SK-N-SH treated with all-trans-retinoic acid at 6 μM for 48 hours (cell line): ENCODE measurements at regions not wholly inside any gene's neighbourhood (a gene's known extent, or its start where the extent isn't known, plus 50 kb on each side); places are given as distances from the start of the nearest gene placed in this dataset.

Source experiments
- ATAC-seq: fragments of 200-7000 bp; cut with Tn5 transposase; 3 replicates; pipeline ENCODE4 v1.9.1; 2020; ENCODE audit warnings: mild to moderate bottlenecking, moderate library complexity
- ARNTL ChIP-seq: fragments of 450-650 bp; formaldehyde crosslinking; IDR thresholded peaks from 2 replicates; pipeline ENCODE4 v1.5.0; 2020; ENCODE audit warnings: low read depth, mild to moderate bottlenecking, moderate library complexity, borderline replicate concordance
- BACH2 ChIP-seq: fragments of 250-450 bp; sonication (Bioruptor Pico); IDR thresholded peaks from 2 replicates; pipeline ENCODE4 v1.9.0; 2021; ENCODE audit warnings: mild to moderate bottlenecking, borderline replicate concordance
- CREB5 ChIP-seq: fragments of 250-450 bp; sonication (Bioruptor Pico); IDR thresholded peaks from 2 replicates; pipeline ENCODE4 v1.5.1; 2020; ENCODE audit warnings: low read depth, mild to moderate bottlenecking, moderate library complexity
- CSDC2 ChIP-seq: fragments of 250-450 bp; sonication (Bioruptor Pico); IDR thresholded peaks from 2 replicates; pipeline ENCODE4 v1.5.0; 2020; ENCODE audit warnings: mild to moderate bottlenecking, moderate library complexity
- ESRRG ChIP-seq: fragments of 250-450 bp; sonication (Bioruptor Pico); IDR thresholded peaks from 2 replicates; pipeline ENCODE4 v1.6.1; 2021; ENCODE audit warnings: mild to moderate bottlenecking
- GLIS3 ChIP-seq: fragments of 250-450 bp; sonication (Bioruptor Pico); IDR thresholded peaks from 2 replicates; pipeline ENCODE4 v1.5.0; 2020; ENCODE audit warnings: mild to moderate bottlenecking, moderate library complexity
- ISL1 ChIP-seq: fragments of 250-450 bp; sonication (Bioruptor Pico); IDR thresholded peaks from 2 replicates; pipeline ENCODE4 v2.1.2; 2022; ENCODE audit warnings: mild to moderate bottlenecking, moderate library complexity
- OSR1 ChIP-seq: fragments of 250-450 bp; sonication (Bioruptor Pico); IDR thresholded peaks from 2 replicates; pipeline ENCODE4 v1.8.0; 2022; ENCODE audit warnings: moderate library complexity, mild to moderate bottlenecking, inconsistent platforms
- POU6F1 ChIP-seq: fragments of 250-450 bp; sonication (Bioruptor Pico); IDR thresholded peaks from 2 replicates; pipeline ENCODE4 v1.8.0; 2021; ENCODE audit warnings: low read depth, mild to moderate bottlenecking, moderate library complexity, borderline replicate concordance
- PPARA ChIP-seq: fragments of 250-450 bp; sonication (Bioruptor Pico); IDR thresholded peaks from 2 replicates; pipeline ENCODE4 v1.5.0; 2020; ENCODE audit warnings: mild to moderate bottlenecking, borderline replicate concordance
- RARB ChIP-seq: fragments of 250-450 bp; sonication (Bioruptor Pico); IDR thresholded peaks from 2 replicates; pipeline ENCODE4 v1.8.0; 2021; ENCODE audit warnings: mild to moderate bottlenecking, moderate library complexity
- SNAI2 ChIP-seq: fragments of 250-450 bp; sonication (Bioruptor Pico); IDR thresholded peaks from 2 replicates; pipeline ENCODE4 v1.5.0; 2020; ENCODE audit warnings: mild to moderate bottlenecking, moderate library complexity
- TOX ChIP-seq: fragments of 250-450 bp; sonication (Bioruptor Pico); IDR thresholded peaks from 2 replicates; pipeline ENCODE4 v1.8.0; 2021; ENCODE audit warnings: mild to moderate bottlenecking, moderate library complexity, borderline replicate concordance
- ZC3H10 ChIP-seq: fragments of 250-450 bp; sonication (Bioruptor Pico); IDR thresholded peaks from 2 replicates; pipeline ENCODE4 v1.5.1; 2021; ENCODE audit warnings: mild to moderate bottlenecking, moderate library complexity
- ZFP3 ChIP-seq: fragments of 250-450 bp; sonication (Bioruptor Pico); IDR thresholded peaks from 2 replicates; pipeline ENCODE4 v1.5.0; 2020; ENCODE audit warnings: mild to moderate bottlenecking, moderate library complexity
- ZFP30 ChIP-seq: fragments of 450-650 bp; formaldehyde crosslinking; IDR thresholded peaks from 2 replicates; pipeline ENCODE4 v1.5.0; 2022; ENCODE audit warnings: mild to moderate bottlenecking, moderate library complexity
- ZNF565 ChIP-seq: fragments of 450-650 bp; formaldehyde crosslinking; conservative IDR thresholded peaks from 2 replicates; pipeline ENCODE4 v1.5.0; 2020; ENCODE audit warnings: low read depth, mild to moderate bottlenecking, moderate library complexity
- ZNF70 ChIP-seq: fragments of 450-650 bp; formaldehyde crosslinking; IDR thresholded peaks from 2 replicates; pipeline ENCODE4 v1.5.0; 2020; ENCODE audit warnings: mild to moderate bottlenecking, moderate library complexity
- ZNF8 ChIP-seq: fragments of 450-650 bp; formaldehyde crosslinking; IDR thresholded peaks from 2 replicates; pipeline ENCODE4 v1.5.0; 2020; ENCODE audit warnings: mild to moderate bottlenecking, moderate library complexity
- TF ChIP-seq, protein P1 (sequence below): fragments of 250-450 bp; sonication (Bioruptor Pico); IDR thresholded peaks from 2 replicates; pipeline ENCODE4 v1.8.0; 2020; ENCODE audit warnings: mild to moderate bottlenecking, moderate library complexity, borderline replicate concordance
- TF ChIP-seq, protein P2 (sequence below): fragments of 250-450 bp; sonication (Bioruptor Pico); IDR thresholded peaks from 2 replicates; pipeline ENCODE4 v1.5.0; 2020; ENCODE audit warnings: mild to moderate bottlenecking, moderate library complexity

DNA sequence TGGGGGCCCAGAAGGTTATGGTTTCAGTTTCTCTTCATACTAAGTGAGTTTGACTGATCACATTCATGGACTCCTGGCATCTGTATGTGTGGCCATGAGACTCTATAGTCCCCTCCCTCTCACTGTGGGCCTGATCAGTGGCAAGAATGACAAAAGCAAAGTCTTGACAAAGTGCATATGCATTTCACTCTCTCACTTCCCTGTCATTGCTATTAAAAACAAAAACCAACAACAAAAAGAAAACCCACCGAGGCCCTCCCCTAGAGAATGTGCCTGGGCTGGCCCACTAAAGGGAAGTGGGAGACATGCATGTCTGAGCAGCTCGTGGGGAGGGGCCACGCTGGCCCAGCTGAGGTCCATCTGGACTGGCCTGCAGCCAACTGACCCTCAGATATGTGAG lies 600.1 kb upstream of the RAB6C start:
- ATAC-seq: no peak
- TF ChIP-seq, protein P1, sequence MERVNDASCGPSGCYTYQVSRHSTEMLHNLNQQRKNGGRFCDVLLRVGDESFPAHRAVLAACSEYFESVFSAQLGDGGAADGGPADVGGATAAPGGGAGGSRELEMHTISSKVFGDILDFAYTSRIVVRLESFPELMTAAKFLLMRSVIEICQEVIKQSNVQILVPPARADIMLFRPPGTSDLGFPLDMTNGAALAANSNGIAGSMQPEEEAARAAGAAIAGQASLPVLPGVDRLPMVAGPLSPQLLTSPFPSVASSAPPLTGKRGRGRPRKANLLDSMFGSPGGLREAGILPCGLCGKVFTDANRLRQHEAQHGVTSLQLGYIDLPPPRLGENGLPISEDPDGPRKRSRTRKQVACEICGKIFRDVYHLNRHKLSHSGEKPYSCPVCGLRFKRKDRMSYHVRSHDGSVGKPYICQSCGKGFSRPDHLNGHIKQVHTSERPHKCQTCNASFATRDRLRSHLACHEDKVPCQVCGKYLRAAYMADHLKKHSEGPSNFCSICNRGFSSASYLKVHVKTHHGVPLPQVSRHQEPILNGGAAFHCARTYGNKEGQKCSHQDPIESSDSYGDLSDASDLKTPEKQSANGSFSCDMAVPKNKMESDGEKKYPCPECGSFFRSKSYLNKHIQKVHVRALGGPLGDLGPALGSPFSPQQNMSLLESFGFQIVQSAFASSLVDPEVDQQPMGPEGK (CRISPR knock-in tag): no peak
- TF ChIP-seq ZNF8 (CRISPR knock-in tag) (no peak), ZFP3 (CRISPR knock-in tag) (no peak), PPARA (CRISPR knock-in tag) (no peak), CREB5 (CRISPR knock-in tag) (no peak), ZNF565 (no peak), OSR1 (no peak), CSDC2 (no peak), GLIS3 (CRISPR knock-in tag) (no peak), RARB (CRISPR knock-in tag) (no peak), ZNF70 (CRISPR knock-in tag) (no peak), ZFP30 (CRISPR knock-in tag) (no peak), BACH2 (CRISPR knock-in tag) (no peak), ESRRG (CRISPR knock-in tag) (no peak), ZC3H10 (CRISPR knock-in tag) (no peak), POU6F1 (CRISPR knock-in tag) (no peak), ISL1 (CRISPR knock-in tag) (no peak)

GRCh38 chr2:129381789-129382188 lies 597.7 kb upstream of the RAB6C start:
- no peak for ATAC-seq
- TF ChIP-seq ZFP30 (CRISPR knock-in tag) (no peak), ZNF8 (CRISPR knock-in tag) (no peak), ZNF70 (CRISPR knock-in tag) (no peak), TOX (no peak), ISL1 (CRISPR knock-in tag) (no peak), RARB (CRISPR knock-in tag) (no peak), SNAI2 (CRISPR knock-in tag) (no peak), ESRRG (CRISPR knock-in tag) (no peak)
- TF ChIP-seq, protein P2, sequence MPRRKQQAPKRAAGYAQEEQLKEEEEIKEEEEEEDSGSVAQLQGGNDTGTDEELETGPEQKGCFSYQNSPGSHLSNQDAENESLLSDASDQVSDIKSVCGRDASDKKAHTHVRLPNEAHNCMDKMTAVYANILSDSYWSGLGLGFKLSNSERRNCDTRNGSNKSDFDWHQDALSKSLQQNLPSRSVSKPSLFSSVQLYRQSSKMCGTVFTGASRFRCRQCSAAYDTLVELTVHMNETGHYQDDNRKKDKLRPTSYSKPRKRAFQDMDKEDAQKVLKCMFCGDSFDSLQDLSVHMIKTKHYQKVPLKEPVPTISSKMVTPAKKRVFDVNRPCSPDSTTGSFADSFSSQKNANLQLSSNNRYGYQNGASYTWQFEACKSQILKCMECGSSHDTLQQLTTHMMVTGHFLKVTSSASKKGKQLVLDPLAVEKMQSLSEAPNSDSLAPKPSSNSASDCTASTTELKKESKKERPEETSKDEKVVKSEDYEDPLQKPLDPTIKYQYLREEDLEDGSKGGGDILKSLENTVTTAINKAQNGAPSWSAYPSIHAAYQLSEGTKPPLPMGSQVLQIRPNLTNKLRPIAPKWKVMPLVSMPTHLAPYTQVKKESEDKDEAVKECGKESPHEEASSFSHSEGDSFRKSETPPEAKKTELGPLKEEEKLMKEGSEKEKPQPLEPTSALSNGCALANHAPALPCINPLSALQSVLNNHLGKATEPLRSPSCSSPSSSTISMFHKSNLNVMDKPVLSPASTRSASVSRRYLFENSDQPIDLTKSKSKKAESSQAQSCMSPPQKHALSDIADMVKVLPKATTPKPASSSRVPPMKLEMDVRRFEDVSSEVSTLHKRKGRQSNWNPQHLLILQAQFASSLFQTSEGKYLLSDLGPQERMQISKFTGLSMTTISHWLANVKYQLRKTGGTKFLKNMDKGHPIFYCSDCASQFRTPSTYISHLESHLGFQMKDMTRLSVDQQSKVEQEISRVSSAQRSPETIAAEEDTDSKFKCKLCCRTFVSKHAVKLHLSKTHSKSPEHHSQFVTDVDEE (CRISPR knock-in tag): no peak
- TF ChIP-seq, protein P1 (CRISPR knock-in tag): no peak

DNA sequence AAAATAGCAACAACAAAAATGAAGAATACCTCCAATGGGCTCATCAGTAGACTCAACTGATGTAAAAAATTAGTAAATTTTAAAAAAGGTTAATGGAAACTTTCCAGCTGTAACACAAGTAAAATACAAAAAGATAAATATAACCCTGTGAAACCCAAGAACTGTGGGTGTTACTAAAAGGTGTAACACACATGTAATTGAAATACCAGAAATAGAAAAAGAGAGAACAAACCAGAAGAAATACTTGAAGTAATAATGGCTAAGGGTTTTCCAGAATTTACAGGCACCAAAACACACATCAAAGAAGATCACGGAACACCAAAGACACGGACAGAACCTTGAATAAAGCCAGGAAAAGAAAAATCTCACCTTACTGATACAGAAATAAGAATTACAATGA lies 590.6 kb upstream of the RAB6C start:
- no peak for ATAC-seq
- TF ChIP-seq ESRRG (CRISPR knock-in tag) (no peak), ZFP30 (CRISPR knock-in tag) (no peak), RARB (CRISPR knock-in tag) (no peak), SNAI2 (CRISPR knock-in tag) (no peak), BACH2 (CRISPR knock-in tag) (no peak), ARNTL (CRISPR knock-in tag) (no peak), POU6F1 (CRISPR knock-in tag) (no peak), ZFP3 (CRISPR knock-in tag) (no peak), CSDC2 (no peak), ZNF565 (no peak)
- TF ChIP-seq, protein P2 (CRISPR knock-in tag): no peak
- TF ChIP-seq, protein P1 (CRISPR knock-in tag): no peak
